ENCODE measurements at regions not wholly inside any gene's neighbourhood (a gene's known extent, or its start where the extent isn't known, plus 50 kb on each side); places are given as distances from the start of the nearest gene placed in this dataset.
"Not testable (repeated sequence)": the region's sequence is repeated elsewhere in the genome, so short reads cannot be mapped to it uniquely, and the experiment has no call there.

GRCh38 chr1:87398641-87399040 is 70.0 kb downstream of the LMO4 start:
- no peak for DNase-seq (ENCODE audit: low spot score)

DNA sequence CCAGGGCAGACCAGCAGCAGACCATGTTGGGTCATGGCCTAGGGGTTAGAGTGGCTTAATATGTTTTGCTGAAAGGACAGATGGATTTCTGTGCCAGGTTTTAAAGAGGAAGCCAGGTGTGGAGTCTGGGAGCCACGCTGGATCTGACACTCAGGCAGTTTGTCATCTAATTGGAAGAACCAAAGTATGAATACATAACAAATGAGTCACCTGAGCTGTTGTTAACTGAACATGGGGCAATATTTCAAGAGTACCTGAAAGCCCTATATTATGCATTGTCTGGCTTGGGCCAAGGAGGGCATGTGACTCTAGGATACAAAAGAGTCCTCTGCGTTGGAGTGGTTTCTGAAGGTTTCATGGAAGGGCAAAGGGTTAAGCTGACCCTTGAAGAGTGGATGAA is 70.6 kb downstream of the LMO4 start:
- no peak for DNase-seq (ENCODE audit: low spot score)

DNA sequence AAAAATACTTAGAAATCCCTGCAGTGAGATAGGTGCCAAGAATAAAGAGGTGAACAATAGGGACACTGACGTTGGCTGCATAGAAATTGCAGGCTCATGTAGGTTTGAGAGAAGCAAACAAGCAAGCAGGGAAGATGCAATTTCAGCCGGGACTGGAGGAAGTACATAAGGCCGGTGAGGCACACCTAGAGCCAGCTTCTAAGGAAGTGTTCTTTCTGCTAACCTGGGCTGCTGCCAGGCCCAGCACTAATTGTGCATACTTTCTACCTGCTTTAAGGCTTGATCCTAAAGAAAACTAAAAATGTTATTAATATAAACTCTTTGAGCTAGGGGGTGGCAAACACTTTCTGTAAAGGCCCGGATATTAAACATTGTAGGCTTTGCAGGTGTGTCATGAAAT is 71.0 kb downstream of the LMO4 start:
- peak; percentile 25 for DNase-seq (ENCODE audit: low spot score)

DNA sequence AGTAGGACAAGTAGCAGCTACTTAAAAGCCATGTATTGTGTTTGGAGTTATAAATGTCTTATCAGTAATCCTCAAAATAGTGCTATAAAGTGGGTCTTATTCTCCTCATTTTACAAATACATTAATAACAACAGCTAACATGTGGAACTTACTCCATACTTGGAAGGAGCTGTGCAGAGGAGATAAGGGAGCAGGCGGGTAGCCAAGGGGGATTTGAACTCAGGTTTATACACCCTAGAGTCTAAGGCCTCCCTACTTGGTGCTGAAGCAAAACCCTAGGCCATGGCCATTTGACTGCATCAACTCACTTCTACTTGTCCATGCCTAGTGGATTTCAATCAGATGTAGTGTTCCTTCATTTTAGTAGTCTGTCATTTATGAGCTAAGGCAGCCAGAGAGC is 72.1 kb downstream of the LMO4 start:
- DNase-seq (ENCODE audit: low spot score), result no peak

GRCh38 chr1:87402241-87403002 is 73.7 kb downstream of the LMO4 start:
- no peak for DNase-seq (ENCODE audit: low spot score)

DNA sequence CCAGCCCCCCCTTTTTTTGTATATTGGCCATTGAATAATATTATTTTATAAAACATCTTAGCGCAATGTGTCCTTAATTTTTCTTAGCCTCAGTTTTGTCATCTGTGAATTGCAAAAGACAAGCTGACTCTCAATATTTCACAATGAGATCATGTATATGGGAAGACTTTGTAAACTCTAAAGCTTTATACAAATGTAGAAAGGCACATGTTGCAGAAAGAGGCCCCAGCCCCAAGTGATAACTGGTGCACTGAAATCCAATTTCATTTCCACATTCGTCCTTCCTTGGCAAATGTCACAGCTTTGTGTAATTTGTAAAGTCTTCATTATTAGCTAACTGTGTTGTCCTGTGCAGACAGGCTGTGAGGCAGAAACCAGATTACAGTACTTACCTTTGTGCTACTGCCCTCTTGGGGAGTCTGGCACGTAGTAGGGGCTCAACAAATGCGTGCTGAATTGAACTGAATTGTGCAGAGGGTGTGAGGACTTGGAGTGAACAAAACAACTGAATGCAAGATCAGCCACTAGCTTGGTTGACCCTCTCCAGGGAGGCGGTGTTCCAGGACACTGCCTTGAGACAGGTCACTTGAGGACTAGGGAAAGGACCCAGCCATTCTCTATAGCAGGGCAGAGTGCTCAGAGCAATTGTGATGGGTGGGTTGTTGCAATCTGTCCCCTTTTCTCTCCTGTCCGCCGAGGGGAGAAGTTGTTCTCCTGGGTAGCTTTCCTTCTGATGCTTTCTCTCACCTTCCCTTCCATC is 74.6 kb downstream of the LMO4 start:
- DNase-seq (ENCODE audit: low spot score), result no peak

GRCh38 chr1:87404296-87404695 is 75.6 kb downstream of the LMO4 start:
- DNase-seq (ENCODE audit: low spot score), result no peak

GRCh38 chr1:87408665-87409248 is 80.1 kb downstream of the LMO4 start:
- DNase-seq (ENCODE audit: low spot score), result no peak

DNA sequence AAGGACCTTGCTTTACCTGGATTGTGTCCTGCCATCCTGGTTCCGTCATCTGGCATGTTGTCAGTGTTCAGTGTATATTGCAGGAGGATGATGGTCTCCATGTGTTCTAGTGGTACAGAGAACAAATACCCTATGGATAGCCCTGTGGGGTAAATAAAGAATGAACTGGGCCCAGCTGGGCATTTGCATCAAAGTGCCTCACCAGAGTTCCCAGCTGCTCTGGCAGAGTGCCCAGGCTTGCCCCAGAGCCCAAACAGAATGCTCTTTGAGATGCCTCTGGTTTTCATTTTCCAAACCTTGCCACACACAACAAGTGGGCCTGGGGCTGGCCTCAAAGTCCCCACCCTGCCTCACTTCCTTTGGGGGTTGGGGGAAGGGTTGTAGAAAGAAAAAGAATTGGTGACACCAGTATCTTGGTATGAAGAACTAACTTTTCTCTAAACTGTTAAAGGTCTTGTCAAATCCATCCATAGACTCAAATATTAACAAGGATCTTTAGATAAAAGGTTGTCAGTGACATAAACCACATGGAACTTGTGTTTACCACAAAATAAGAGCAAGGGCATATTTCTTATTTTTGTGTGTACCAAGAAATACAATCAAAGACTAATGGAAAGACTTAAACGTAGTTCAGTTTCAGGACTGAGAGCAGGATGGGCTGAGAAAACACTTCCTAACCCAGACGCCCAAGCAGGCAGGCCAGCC is 82.2 kb downstream of the LMO4 start:
- no peak for DNase-seq (ENCODE audit: low spot score)

DNA sequence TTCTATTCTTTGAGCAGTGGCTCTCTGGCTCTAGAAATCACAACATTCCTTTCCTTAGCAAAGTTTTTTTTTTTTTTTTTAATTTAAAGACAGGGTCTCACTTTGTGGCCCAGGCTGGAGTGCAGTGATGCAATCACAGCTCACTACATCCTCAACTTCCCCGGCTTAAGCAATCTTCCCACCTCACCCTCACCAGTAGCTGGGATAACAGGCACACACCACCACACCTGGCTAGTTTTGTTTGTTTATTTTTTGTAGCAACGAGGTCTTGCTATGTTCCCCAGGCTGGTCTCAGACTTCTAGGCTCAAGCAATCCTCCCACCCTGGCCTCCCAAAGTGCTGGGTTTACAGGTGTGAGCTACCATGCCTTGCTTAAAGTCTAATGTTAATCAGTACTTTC is 85.2 kb downstream of the LMO4 start:
- not testable (repeated sequence) for DNase-seq (ENCODE audit: low spot score)

DNA sequence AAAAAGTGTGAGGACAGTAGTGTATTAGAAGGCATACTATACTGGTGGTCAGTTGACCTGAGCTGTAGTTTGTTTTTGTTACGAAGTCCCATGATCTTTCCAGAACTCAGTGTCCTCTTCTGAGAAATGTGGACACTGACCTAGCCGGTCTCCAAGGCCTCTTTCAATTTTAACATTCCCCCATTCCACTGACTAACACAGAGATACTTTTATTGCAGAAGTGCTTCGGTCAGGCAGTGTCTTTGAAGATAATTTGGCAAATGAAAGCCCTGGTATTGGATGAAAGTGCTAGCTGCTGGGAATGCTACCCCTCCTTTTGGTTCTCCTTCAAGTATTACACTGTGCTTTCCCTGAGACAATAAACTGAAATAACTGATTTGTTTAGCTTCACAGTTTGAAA is 89.4 kb downstream of the LMO4 start:
- DNase-seq (ENCODE audit: low spot score), result no peak

- no peak for DNase-seq (ENCODE audit: low spot score)
Measured at GRCh38 chr1:87421809-87422208, 93.1 kb downstream of the LMO4 start.

GRCh38 chr1:87424541-87424940 is 95.9 kb downstream of the LMO4 start:
- DNase-seq (ENCODE audit: low spot score), result no peak

DNA sequence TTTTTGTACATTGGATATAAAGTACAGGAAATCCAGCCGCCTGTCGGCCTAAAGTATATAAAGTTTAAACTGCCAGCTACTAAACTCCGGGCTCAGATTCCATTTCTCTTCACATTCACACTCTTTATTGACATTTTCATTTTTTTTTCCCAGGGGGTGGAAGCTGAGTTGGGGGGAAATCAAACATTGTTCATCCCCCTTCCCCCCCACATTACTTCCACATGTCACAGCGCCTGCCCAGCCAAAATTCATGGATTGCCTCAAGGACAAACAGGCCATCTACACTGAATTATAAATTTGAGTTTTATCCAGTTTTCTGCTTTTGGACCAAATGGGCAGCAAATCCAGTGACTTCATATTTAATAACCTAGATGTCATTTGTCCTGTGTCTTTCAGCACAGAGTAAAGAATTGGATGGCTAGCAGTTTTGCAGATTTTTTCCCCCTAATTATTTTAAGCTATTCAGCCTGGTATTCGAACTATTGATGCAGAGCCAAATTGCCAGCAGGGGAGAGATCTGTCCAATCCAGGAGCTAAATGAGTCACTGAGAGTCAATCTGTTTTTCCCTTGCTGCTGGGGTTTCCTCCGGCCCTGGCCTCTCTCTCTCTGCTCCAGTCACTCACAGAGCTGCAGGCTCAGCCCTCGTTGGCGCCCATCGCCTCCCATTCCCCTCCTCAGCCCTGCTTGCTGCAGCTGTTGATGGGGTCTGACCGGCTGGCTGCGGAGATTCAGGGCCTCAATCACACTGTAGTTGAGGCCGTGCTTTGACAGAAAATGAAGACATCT is 98.0 kb downstream of the LMO4 start:
- no peak for DNase-seq (ENCODE audit: low spot score)

GRCh38 chr1:87428367-87428766 is 99.7 kb downstream of the LMO4 start:
- no peak for DNase-seq (ENCODE audit: low spot score)

DNA sequence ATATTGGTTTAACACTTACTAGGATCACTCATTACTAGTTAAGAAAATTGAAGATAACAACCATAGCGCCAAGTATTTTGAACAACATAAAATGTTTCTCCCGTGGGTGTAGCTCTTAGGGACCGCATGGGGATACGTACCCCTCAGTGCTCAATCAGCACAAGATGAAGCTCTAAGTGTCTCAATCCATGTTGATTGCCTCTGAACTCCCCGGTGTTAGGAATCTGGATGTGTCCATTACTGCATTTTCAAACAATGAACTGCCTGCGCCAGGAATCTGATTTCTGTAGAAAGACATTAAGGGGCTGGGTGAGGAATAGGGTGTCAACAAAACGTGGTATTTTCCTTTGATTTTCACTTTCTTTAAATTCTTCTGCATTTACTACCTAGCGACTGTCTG is 100.2 kb downstream of the LMO4 start:
- DNase-seq (ENCODE audit: low spot score), result no peak

DNA sequence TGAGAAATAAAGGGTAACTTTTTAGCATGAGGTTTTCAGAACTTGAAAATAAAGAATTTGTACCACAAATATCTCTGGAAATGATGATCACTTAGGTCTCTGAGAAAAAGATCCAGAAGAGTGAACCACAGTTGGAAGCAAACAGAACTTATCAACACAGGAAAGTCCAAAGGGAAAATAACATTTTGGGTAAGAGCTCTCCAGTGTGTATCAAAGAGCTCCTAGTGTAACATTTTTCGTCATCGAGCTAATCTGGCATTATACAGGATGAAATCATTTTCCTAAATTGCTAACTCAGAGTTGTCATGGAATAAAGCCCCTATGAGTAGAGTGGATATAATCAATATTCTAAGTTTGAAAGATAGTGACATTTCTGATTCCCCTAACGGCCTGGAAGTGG is 104.0 kb downstream of the LMO4 start:
- no peak for DNase-seq (ENCODE audit: low spot score)

GRCh38 chr1:87433101-87433500 is 104.4 kb downstream of the LMO4 start:
- not testable (repeated sequence) for DNase-seq (ENCODE audit: low spot score)

GRCh38 chr1:87435484-87435883 is 106.8 kb downstream of the LMO4 start:
- DNase-seq (ENCODE audit: low spot score), result peak; percentile 44

DNA sequence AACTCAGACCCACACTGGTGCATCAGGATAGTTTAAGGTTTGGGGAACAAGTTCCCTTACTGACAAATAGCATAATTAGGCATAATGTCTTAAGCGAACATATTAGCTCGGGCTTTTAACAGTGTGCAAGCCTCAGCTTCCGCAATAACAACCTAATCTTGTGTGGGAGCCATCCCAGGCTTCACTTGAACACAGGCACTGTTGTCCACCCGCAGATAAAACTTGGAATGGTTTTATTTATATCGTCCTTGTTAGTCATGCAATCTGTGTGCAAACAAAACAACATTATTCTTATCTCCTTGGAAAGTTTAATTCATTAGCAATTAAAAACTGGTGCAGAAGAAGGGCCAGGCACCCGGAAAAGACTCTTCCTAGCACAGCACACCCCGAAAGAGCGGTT is 107.4 kb downstream of the LMO4 start:
- not testable (repeated sequence) for DNase-seq (ENCODE audit: low spot score)

DNA sequence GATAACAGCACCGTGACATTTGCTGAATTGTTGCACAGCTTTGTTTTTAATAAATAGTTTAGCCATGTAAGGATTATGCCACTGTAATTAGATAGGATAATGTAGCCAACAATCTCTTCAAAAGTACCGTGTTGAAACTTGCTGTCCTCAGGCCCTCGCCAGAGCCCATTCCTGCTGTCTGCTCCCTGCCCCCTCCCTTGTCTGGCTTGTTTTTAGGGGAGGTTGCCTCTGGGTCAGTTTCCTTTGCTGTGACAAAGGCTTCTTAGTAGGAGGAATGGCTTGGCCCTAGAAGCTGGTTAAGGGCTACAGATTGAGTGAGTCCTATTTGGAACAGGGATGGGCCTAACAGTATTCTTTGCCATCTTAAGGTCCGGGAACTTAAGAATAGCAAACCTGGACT is 107.9 kb downstream of the LMO4 start:
- no peak for DNase-seq (ENCODE audit: low spot score)

Measured in mucosa of gallbladder (tissue), 1 donor.